Natural killer cell (primary cell): ENCODE measurements at regions not wholly inside any gene's neighbourhood (a gene's known extent, or its start where the extent isn't known, plus 50 kb on each side); places are given as distances from the start of the nearest gene placed in this dataset.

Experiments used
- ATAC-seq, 3 donors: fragments of 150-1000 bp in 2 of 3; fragments of 200-7000 bp in 1 of 3; cut with Tn5 transposase; 1 replicate in 1 of 3; 2 replicates in 2 of 3; pipeline ENCODE4 v1.10.0; 2021; ENCODE audit warnings: mild to moderate bottlenecking in 2 of 3, moderate library complexity in 2 of 3
- DNase-seq, 2 donors: peaks; one replicate each; pipeline versions ENCODE4 v3.0.0 to v3.0.0-alpha.2; 2013 to 2021; ENCODE audit warnings: mixed read lengths in 1 of 2
- H3K27ac ChIP-seq: one replicate; pipeline ENCODE4 v1.5.1; 2013; ENCODE audit warnings: mild to moderate bottlenecking, low read length
- H3K27me3 ChIP-seq: one replicate; pipeline ENCODE4 v1.6.1; 2013; ENCODE audit warnings: low read length; ENCODE audit not compliant: control insufficient read depth, insufficient read depth
- H3K36me3 ChIP-seq: one replicate; pipeline ENCODE4 v1.6.1; 2013; ENCODE audit warnings: low read length; ENCODE audit not compliant: control insufficient read depth, insufficient read depth
- H3K4me1 ChIP-seq: one replicate; pipeline ENCODE4 v1.6.1; 2013; ENCODE audit warnings: low read length; ENCODE audit not compliant: control insufficient read depth, insufficient read depth
- H3K4me3 ChIP-seq: one replicate; pipeline ENCODE4 v1.5.1; 2013; ENCODE audit warnings: low read length
- H3K9me3 ChIP-seq: one replicate; pipeline ENCODE4 v1.6.1; 2013; ENCODE audit warnings: low read length; ENCODE audit not compliant: control insufficient read depth, insufficient read depth
- H3K27ac Mint-ChIP-seq, 2 donors: one replicate each; pipeline ENCODE4 v1.8.0; 2022; ENCODE audit warnings: mild to moderate bottlenecking in 2 of 2, mixed read lengths in 2 of 2, moderate library complexity in 1 of 2
- H3K27me3 Mint-ChIP-seq, 2 donors: one replicate each; pipeline ENCODE4 v1.8.0; 2022; ENCODE audit warnings: low read depth in 2 of 2, mixed read lengths in 2 of 2
- H3K36me3 Mint-ChIP-seq: one replicate; pipeline ENCODE4 v1.8.0; 2022; ENCODE audit warnings: mixed read lengths
- H3K4me1 Mint-ChIP-seq, 2 donors: one replicate each; pipeline ENCODE4 v1.8.0; 2022; ENCODE audit warnings: mixed read lengths in 2 of 2
- H3K4me3 Mint-ChIP-seq: one replicate; pipeline ENCODE4 v1.8.0; 2022; ENCODE audit warnings: mild to moderate bottlenecking, moderate library complexity, mixed read lengths
- H3K9me3 Mint-ChIP-seq, 2 donors: one replicate each; pipeline ENCODE4 v1.8.0; 2022; ENCODE audit warnings: mixed read lengths in 2 of 2
- CTCF ChIP-seq: fragments of 200-600 bp; IDR thresholded peaks from one replicate; pipeline ENCODE4 v1.8.0; 2022; ENCODE audit warnings: antibody characterized with exemption
- WGBS: methylation state at CpG from one replicate; pipeline ENCODE4 v1.1.7; 2013; ENCODE audit warnings: missing lambda C conversion rate; ENCODE audit not compliant: insufficient coverage; 5-methylcytosine and 5-hydroxymethylcytosine counted together
- intact Hi-C: fragments of 100-400 bp; cut with micrococcal nuclease; formaldehyde crosslinking; loops from one replicate; pipeline ENCODE4 v1.14.2; 2022

GRCh38 chr3:18199757-18200156 lies 225.4 kb downstream of the SATB1 start:
- TF ChIP-seq CTCF = no peak
- Histone ChIP-seq H3K36me3 (no peaks in the 10 kb centered on the region), H3K27ac (no peak overlapping the region), H3K4me3 (no peak overlapping the region), H3K4me1 (no peaks in the 10 kb centered on the region), H3K27me3 (no peaks in the 10 kb centered on the region), H3K9me3 (no peaks in the 10 kb centered on the region)
- no peaks in the 10 kb centered on the region for H3K4me1 Mint-ChIP-seq
- peaks cover 0 to 12% of the 10 kb centered on the region in 2 donors for H3K27me3 Mint-ChIP-seq
- H3K36me3 Mint-ChIP-seq = peaks cover 11% of the 10 kb centered on the region
- H3K27ac Mint-ChIP-seq = no peak overlapping the region
- H3K4me3 Mint-ChIP-seq = no peak overlapping the region
- peak in 2 of 3 donors; percentile 58 for ATAC-seq
- DNase-seq = no peak
- intact Hi-C loops = no loop called here
- H3K9me3 Mint-ChIP-seq = peaks cover 2 to 8% of the 10 kb centered on the region in 2 donors

- no peak for TF ChIP-seq CTCF
- DNase-seq = no peak
Observed at GRCh38 chr3:18195836-18196235, 229.3 kb downstream of the SATB1 start.

GRCh38 chr3:18194431-18194830 lies 230.7 kb downstream of the SATB1 start:
- DNase-seq (no peak), ATAC-seq (no peak)

More at GRCh38 chr3:18195836-18196235, 229.3 kb downstream of the SATB1 start:
- Histone ChIP-seq H3K36me3 (no peaks in the 10 kb centered on the region), H3K4me1 (no peaks in the 10 kb centered on the region), H3K27me3 (no peaks in the 10 kb centered on the region), H3K27ac (no peak overlapping the region), H3K9me3 (no peaks in the 10 kb centered on the region), H3K4me3 (no peak overlapping the region)
- no peak overlapping the region for H3K27ac Mint-ChIP-seq
- intact Hi-C loops = no loop called here
- peaks cover 0 to 8% of the 10 kb centered on the region in 2 donors for H3K27me3 Mint-ChIP-seq
- no peak for ATAC-seq
- peaks cover 2 to 8% of the 10 kb centered on the region in 2 donors for H3K9me3 Mint-ChIP-seq
- no peak overlapping the region for H3K4me3 Mint-ChIP-seq
- no peaks in the 10 kb centered on the region for H3K4me1 Mint-ChIP-seq
- peaks cover 11% of the 10 kb centered on the region for H3K36me3 Mint-ChIP-seq

More at GRCh38 chr3:18194431-18194830, 230.7 kb downstream of the SATB1 start:
- no peak overlapping the region for H3K4me3 ChIP-seq
- no peaks in the 10 kb centered on the region for H3K36me3 ChIP-seq
- H3K27ac ChIP-seq = no peak overlapping the region
- Mint-ChIP-seq H3K4me3 (no peak overlapping the region), H3K4me1 (no peaks in the 10 kb centered on the region), H3K27ac (no peak overlapping the region), H3K9me3 (peaks cover 2 to 3% of the 10 kb centered on the region in 2 donors), H3K27me3 (peaks cover 5 to 9% of the 10 kb centered on the region in 2 donors), H3K36me3 (peaks cover 4% of the 10 kb centered on the region)
- no peaks in the 10 kb centered on the region for H3K27me3 ChIP-seq
- TF ChIP-seq CTCF = no peak
- no peaks in the 10 kb centered on the region for H3K4me1 ChIP-seq
- 95% methylated on average over 3 of the region's 4 CpGs for WGBS
- H3K9me3 ChIP-seq = no peaks in the 10 kb centered on the region
- intact Hi-C loops = no loop called here
